Activated T-cell treated with anti-CD3 and anti-CD28 coated beads, Interleukin-2, amount 50 U/mL, for 4 hours (primary cell): ENCODE measurements at regions not wholly inside any gene's neighbourhood (a gene's known extent, or its start where the extent isn't known, plus 50 kb on each side); places are given as distances from the start of the nearest gene placed in this dataset.
A peak's percentile ranks its signal among the peaks of the same experiment; 100 is the strongest.

Experiments
- ATAC-seq, 2 donors: fragments of 200-7000 bp; cut with Tn5 transposase; one replicate each; pipeline ENCODE4 v1.10.0; 2021
- DNase-seq: peaks from one replicate; pipeline ENCODE4 v3.0.0-alpha.2; 2020
- H3K27me3 Mint-ChIP-seq: one replicate; pipeline ENCODE4 v1.8.0; 2021; ENCODE audit warnings: low read depth, mixed read lengths
- H3K36me3 Mint-ChIP-seq: one replicate; pipeline ENCODE4 v1.8.0; 2022; ENCODE audit warnings: mixed read lengths; ENCODE audit not compliant: insufficient read depth
- H3K4me1 Mint-ChIP-seq: one replicate; pipeline ENCODE4 v1.8.0; 2021; ENCODE audit warnings: low read depth, mixed read lengths
- H3K4me3 Mint-ChIP-seq: one replicate; pipeline ENCODE4 v1.8.0; 2021; ENCODE audit warnings: mild to moderate bottlenecking, moderate library complexity, mixed read lengths
- H3K9me3 Mint-ChIP-seq: one replicate; pipeline ENCODE4 v1.8.0; 2021; ENCODE audit warnings: mixed read lengths

DNA sequence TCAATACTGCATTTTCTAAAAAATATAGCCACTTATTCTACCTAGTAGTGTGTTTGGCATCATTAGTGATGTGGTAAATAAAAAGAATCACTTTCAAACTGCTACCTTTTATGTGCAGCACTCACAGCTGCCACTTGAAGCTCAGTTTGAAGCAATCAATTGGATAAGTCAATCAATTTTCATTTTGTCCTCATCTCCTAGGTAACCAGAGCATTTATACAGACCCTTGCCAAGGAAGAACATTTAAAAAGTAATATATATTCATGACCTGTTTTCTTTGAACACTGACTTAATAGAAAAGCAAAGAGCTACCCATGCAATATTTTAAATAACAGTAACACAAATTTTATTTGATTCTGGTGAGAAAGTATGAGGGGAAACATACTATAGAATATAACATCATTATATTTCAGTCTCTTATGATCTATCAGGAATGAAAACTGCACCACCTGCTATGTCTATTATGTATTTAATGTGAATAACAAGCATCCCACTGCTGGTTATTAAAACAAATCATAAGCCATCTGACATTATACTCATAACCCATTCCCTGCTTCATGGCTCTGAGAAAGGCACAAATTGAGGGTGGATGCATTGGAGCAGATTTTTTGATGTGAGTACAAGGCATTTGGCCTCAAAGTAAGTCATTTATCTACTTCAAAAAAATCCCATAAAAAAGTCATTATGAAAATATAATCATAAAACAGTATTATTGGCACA lies 168.4 kb upstream of the C21orf91 start:
- H3K4me1 Mint-ChIP-seq: no peaks in the 10 kb centered on the region
- no peak overlapping the region for H3K4me3 Mint-ChIP-seq
- no peak for DNase-seq
- no peaks in the 10 kb centered on the region for H3K27me3 Mint-ChIP-seq
- H3K36me3 Mint-ChIP-seq: no peaks in the 10 kb centered on the region
- ATAC-seq: no peak
- H3K9me3 Mint-ChIP-seq: no peaks in the 10 kb centered on the region

DNA sequence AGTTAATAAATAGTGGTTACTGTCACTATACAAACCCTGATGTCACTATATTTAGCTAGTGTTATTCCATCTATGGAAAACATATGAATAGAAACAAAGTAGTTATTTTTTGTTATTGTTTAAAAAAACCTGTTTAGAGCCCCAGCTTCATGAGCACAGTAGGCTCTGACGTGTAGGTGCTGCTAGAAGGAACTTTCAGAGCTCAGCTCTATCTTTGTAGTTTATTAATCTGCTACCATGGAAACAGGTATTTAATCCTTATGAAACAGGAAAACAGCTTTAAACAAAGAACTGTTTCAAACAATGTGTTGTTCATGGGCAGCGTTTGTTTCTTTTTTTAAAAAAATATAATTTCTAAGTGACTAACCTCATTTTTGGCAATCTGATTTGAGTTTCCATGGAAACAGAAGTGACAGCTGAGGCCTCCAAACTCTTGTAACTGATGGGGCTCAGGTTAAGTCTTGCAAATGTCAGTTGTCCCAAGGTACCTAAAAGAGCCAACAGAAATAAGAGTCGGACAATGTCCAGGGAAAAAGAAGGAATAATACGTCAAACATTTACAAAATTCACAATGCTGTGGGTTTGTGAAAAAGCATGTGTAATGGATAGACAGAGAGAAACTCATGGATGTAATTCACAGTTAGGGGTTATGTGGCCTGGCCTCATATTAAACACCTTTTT lies 162.0 kb upstream of the C21orf91 start:
- Mint-ChIP-seq H3K27me3 (no peaks in the 10 kb centered on the region), H3K4me3 (no peak overlapping the region), H3K9me3 (no peaks in the 10 kb centered on the region), H3K4me1 (no peaks in the 10 kb centered on the region), H3K36me3 (no peaks in the 10 kb centered on the region)
- no peak for ATAC-seq
- no peak for DNase-seq

DNA sequence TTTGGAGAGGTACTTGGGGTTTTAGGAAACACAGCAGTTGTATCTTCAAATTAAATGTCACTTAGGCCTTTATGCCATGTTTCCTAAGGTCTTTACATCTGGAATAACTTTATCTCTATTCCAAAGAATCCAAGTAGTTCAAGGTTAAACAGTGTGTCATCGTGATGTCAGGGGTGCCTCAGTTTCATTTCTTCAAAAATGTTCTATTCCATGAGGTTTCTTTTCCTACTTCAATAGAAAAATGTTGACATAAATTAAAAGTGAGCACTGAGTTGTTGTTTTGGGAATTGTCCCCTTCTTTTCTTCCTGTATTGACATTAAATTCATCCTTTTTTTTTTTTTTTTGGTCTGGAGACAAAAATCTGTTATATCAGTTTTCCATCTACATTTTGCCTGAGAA lies 160.6 kb upstream of the C21orf91 start:
- H3K9me3 Mint-ChIP-seq: no peaks in the 10 kb centered on the region
- H3K36me3 Mint-ChIP-seq: no peaks in the 10 kb centered on the region
- H3K4me1 Mint-ChIP-seq: no peaks in the 10 kb centered on the region
- H3K27me3 Mint-ChIP-seq: no peaks in the 10 kb centered on the region
- DNase-seq: no peak
- no peak for ATAC-seq
- H3K4me3 Mint-ChIP-seq: no peak overlapping the region

DNA sequence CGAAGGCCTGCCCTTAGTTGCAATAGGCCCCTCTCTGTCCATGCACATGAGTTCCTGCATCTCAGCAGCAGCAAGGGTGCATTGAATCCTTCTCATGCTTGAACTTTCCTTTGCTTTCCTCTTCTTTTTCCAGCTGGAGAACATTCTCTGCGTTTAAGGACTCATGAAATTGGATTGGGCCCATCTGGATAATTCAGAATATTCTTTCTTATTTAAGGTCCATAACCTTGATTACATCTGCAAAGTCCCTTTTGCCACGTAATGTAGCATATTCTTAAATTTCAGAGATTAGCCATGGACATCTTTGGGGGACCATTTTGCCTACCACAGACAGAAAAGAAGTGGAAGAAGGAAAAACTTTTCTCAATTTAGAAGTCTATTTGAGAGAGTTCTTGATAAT lies 159.7 kb upstream of the C21orf91 start:
- ATAC-seq (no peak), DNase-seq (no peak)
- Mint-ChIP-seq H3K9me3 (no peaks in the 10 kb centered on the region), H3K4me3 (no peak overlapping the region), H3K27me3 (no peaks in the 10 kb centered on the region), H3K4me1 (no peaks in the 10 kb centered on the region), H3K36me3 (no peaks in the 10 kb centered on the region)

DNA sequence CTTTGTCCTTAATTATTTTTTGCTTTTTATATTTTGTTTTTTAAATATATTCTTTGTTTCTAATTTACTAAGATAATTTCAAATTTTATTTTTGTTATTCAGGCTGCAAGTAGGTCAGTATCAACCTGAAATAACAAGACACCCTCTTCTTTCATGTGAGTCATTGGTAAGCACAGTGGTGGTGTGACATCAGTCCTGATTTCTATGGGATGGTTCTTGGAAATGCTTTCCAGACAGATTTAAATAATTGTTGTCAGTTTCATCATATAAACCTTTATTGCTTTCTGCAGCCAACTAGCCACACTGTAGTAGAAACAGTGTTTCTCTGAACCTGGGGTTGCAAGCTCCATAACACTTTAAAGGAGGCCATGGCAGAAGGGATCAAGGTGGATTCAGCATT lies 157.5 kb upstream of the C21orf91 start:
- DNase-seq (no peak), ATAC-seq (no peak)
- Mint-ChIP-seq H3K4me1 (no peaks in the 10 kb centered on the region), H3K9me3 (no peaks in the 10 kb centered on the region), H3K4me3 (no peak overlapping the region), H3K27me3 (peaks cover 2% of the 10 kb centered on the region), H3K36me3 (no peaks in the 10 kb centered on the region)

DNA sequence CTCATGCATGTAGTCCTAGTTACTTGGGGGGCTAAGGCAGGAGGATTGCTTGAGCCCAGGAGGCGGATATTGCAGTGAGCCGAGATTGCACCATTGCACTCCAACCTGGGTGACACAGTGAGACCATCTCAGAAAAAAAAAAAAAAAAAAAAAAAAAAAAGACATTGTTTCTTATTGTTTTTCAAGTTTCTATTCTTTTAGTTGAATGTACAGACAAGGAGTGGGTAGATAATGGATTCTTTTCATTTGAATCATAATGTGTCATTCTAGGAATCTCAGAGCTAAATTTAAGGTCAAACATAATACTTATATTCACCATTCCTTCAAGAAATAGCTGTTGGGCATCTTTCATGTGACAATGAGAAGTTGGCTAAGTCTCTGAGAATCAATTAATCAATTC lies 157.0 kb upstream of the C21orf91 start:
- H3K36me3 Mint-ChIP-seq: no peaks in the 10 kb centered on the region
- ATAC-seq (no peak), DNase-seq (no peak)
- peaks cover 2% of the 10 kb centered on the region for H3K27me3 Mint-ChIP-seq
- no peaks in the 10 kb centered on the region for H3K9me3 Mint-ChIP-seq
- no peak overlapping the region for H3K4me3 Mint-ChIP-seq
- H3K4me1 Mint-ChIP-seq: no peaks in the 10 kb centered on the region

DNA sequence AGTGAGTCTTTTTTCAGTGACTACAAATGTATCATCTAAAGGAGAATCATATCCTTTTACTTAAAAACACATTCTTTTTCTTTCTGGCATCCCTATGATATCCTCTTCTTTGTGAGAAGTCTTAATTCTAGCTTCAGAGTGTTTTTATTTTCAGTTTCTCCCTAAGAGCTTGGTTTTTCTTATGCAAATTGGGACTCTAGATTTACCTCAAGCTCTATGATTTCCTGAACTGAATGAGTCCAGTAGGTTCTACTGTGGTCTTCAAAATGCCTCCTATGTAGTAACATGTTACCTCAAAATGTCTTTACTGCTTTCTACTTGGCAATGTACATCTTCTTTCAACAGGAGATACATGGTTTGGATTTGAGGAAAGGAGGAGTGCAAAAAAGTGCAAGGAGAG lies 148.2 kb upstream of the C21orf91 start:
- no peaks in the 10 kb centered on the region for H3K9me3 Mint-ChIP-seq
- no peak for ATAC-seq
- no peak for DNase-seq
- H3K4me1 Mint-ChIP-seq: no peaks in the 10 kb centered on the region
- peaks cover 2% of the 10 kb centered on the region for H3K36me3 Mint-ChIP-seq
- H3K4me3 Mint-ChIP-seq: no peak overlapping the region
- H3K27me3 Mint-ChIP-seq: no peaks in the 10 kb centered on the region

DNA sequence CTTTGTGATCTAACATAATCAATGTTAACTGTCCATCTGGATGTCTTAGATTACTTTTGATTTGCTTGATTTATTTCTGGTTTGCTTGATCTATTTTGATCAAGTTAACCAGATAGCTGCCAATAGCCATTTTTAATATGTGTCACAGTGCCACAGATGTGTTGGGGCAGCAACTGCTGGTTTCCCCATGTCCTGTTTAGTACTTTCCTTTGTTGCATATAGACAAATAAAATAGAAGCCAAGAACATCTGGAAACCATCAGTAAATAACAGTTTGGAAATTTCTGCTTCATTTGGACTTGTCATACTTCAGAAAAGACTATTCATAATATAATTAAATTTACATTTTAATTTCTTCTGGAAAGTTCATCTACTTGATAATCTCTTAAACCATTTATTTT lies 145.6 kb upstream of the C21orf91 start:
- H3K36me3 Mint-ChIP-seq: peaks cover 2% of the 10 kb centered on the region
- no peaks in the 10 kb centered on the region for H3K27me3 Mint-ChIP-seq
- H3K9me3 Mint-ChIP-seq: no peaks in the 10 kb centered on the region

DNA sequence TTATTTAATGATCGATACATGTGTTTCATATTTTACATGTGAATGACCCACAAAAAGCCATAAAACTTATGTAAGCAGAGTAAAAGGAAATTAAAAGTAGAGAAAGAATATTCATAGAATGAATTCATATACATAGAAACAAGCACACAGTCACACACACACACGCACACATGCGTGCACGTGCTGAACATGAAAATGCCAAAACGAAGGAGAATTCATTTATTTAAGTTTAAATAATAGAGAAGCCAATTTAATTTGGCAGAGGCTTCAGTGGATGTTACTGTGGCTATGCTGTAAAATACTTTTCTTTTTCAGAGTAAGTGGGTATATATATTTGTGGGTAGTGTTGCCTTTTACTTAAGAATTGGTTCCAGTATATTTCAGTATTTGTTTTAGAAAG lies 145.0 kb upstream of the C21orf91 start:
- no peaks in the 10 kb centered on the region for H3K4me1 Mint-ChIP-seq
- no peak for ATAC-seq
- DNase-seq: no peak
- no peaks in the 10 kb centered on the region for H3K9me3 Mint-ChIP-seq
- H3K27me3 Mint-ChIP-seq: no peaks in the 10 kb centered on the region
- H3K4me3 Mint-ChIP-seq: no peak overlapping the region
- peaks cover 2% of the 10 kb centered on the region for H3K36me3 Mint-ChIP-seq

More for the DNA sequence above, 145.6 kb upstream of the C21orf91 start:
- H3K4me1 Mint-ChIP-seq: no peaks in the 10 kb centered on the region
- no peak for DNase-seq
- no peak for ATAC-seq
- H3K4me3 Mint-ChIP-seq: no peak overlapping the region

DNA sequence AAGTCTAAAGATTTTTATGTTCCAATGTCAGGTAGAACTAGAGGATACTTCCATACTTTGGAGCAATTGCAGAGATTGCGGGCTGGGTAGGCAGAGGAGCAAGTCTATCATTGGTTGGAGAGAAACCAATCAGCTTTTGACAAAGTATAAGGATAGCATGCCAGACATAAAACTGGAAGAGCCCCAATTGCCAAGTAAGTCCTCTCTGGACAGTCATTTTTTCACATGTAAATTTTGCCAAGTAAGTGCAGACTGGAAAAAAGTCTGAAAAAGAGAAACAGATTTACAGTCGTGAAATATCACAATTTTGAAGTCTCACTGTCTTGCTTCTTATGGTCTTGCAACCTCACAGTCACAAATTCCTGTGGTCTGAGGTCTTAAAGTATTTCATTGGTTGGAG lies 131.4 kb upstream of the C21orf91 start:
- Mint-ChIP-seq H3K27me3 (no peaks in the 10 kb centered on the region), H3K9me3 (peaks cover 1% of the 10 kb centered on the region), H3K36me3 (no peaks in the 10 kb centered on the region), H3K4me3 (no peak overlapping the region), H3K4me1 (no peaks in the 10 kb centered on the region)
- no peak for DNase-seq
- no peak for ATAC-seq

DNA sequence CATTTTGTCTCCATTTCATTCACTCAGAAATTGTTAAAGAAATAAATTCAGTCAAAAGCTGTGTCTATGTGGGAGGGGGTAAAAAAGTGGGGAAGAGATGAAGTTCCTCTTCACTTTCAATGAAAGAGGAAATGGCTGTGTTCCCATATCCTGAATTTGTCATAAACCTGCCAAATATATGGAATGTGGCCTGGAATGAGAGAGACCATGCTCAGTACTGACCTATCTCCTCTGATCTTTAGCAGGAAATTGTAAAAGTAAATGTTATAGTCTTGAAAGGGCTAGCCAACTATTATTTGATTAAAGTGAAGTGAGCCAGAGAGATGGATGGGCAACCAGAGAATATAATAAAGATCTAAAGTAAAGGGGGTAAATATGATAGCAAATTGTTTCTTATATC lies 130.3 kb upstream of the C21orf91 start:
- no peak overlapping the region for H3K4me3 Mint-ChIP-seq
- no peaks in the 10 kb centered on the region for H3K36me3 Mint-ChIP-seq
- ATAC-seq (no peak), DNase-seq (no peak)
- no peaks in the 10 kb centered on the region for H3K27me3 Mint-ChIP-seq
- peaks cover 5% of the 10 kb centered on the region for H3K9me3 Mint-ChIP-seq
- H3K4me1 Mint-ChIP-seq: no peaks in the 10 kb centered on the region

DNA sequence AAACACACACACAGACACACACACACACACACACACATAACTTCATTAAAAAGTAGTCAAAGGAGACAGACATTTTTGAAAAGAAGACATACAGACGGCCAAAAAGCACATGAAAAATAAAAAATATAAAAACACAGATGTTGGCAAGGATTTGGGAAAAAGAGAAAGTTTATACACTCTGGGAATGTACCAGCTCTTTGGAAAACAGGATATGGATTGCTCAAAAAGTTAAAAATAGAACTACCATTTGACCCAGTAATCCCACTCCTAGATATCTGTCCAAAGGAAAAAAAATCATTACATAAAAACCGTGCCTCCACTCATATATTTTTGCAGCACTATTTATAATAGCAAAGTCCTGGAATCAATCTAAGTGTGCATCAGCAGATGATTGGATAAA lies 128.4 kb upstream of the C21orf91 start:
- ATAC-seq (no peak), DNase-seq (no peak)
- Mint-ChIP-seq H3K4me3 (no peak overlapping the region), H3K36me3 (no peaks in the 10 kb centered on the region), H3K27me3 (no peaks in the 10 kb centered on the region), H3K4me1 (no peaks in the 10 kb centered on the region), H3K9me3 (peaks cover 5% of the 10 kb centered on the region)

DNA sequence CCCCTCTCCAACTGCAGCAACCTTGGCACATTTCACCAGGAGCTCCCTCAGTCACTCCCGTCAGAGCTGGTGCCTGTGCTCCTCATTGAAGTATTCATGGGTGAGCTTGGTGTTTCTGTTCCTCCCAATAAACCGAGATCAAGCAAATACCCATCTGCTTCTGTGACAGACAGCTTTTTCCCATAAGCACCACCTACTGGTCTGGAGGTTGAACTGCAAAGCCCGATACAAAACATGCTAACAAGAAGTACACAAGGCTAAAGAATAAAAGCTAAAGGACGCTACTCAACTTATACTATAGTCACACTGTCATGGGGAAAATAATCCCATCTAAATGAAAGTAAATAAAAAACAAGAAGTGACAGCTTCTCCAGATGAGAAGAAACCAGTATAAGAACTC lies 111.9 kb upstream of the C21orf91 start:
- Mint-ChIP-seq H3K4me1 (no peaks in the 10 kb centered on the region), H3K36me3 (no peaks in the 10 kb centered on the region), H3K9me3 (no peaks in the 10 kb centered on the region), H3K4me3 (no peak overlapping the region), H3K27me3 (no peaks in the 10 kb centered on the region)
- peak in 1 of 2 donors; percentile 46 for ATAC-seq
- DNase-seq: no peak

DNA sequence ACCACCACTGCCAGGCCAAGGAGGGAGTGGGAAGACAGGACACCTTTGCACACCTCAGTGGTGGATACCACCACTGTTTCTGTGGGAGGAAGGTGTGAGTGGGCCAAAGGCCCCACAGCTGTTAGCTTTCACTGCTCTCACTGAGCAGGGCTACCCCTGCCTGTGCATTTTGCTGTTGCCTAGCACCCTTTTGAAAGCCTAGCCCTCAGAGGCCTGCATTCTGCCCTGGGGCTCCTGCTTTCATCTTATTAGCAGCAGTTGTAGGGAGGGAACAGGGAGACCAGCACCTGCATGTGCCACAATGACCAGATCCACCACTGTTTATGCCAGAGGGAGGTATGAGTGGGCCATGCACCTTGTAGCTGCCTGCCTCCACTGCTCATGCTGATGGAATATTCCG lies 110.9 kb upstream of the C21orf91 start:
- no peaks in the 10 kb centered on the region for H3K4me1 Mint-ChIP-seq
- ATAC-seq: no peak
- no peaks in the 10 kb centered on the region for H3K9me3 Mint-ChIP-seq
- H3K27me3 Mint-ChIP-seq: no peaks in the 10 kb centered on the region
- H3K36me3 Mint-ChIP-seq: no peaks in the 10 kb centered on the region
- no peak overlapping the region for H3K4me3 Mint-ChIP-seq
- DNase-seq: no peak

DNA sequence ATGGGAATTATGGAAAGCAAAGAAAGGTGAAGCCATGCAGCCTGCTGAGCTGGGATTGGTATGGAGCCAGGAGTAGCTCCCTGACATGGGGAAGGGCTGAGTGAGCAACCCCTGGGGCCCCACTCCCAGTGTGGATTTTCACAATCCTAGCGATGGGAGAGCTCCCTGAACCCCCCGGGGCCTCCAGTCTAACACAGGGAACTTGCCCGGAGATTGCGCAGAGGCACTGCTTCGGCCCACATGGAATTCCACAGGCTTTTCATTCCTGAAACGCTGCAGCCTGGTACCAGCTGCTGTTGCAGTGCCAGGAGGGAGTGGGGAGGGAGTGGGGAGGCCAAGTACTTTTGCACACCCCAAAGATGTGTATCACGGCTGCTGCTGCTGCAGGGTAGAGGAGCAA lies 110.4 kb upstream of the C21orf91 start:
- DNase-seq (no peak), ATAC-seq (no peak)
- Mint-ChIP-seq H3K9me3 (no peaks in the 10 kb centered on the region), H3K4me1 (no peaks in the 10 kb centered on the region), H3K4me3 (no peak overlapping the region), H3K27me3 (no peaks in the 10 kb centered on the region), H3K36me3 (no peaks in the 10 kb centered on the region)
